Muscle layer of duodenum (tissue), 2 donors: ENCODE measurements at regions not wholly inside any gene's neighbourhood (a gene's known extent, or its start where the extent isn't known, plus 50 kb on each side); places are given as distances from the start of the nearest gene placed in this dataset.

Experiments
- H3K27ac ChIP-seq: one replicate; pipeline ENCODE4 v1.7.0; 2013; ENCODE audit warnings: mild to moderate bottlenecking, low read length
- H3K27me3 ChIP-seq: one replicate; pipeline ENCODE4 v1.7.0; 2013; ENCODE audit warnings: low read depth, mild to moderate bottlenecking, control low read depth, low read length
- H3K36me3 ChIP-seq, 2 donors: one replicate each; pipeline ENCODE4 v1.7.0; 2013; ENCODE audit warnings: low read length in 2 of 2, control low read depth in 1 of 2, mild to moderate bottlenecking in 1 of 2; ENCODE audit not compliant: insufficient read depth in 2 of 2, control insufficient read depth in 1 of 2
- H3K4me1 ChIP-seq, 2 donors: one replicate each; pipeline ENCODE4 v1.7.0; 2013; ENCODE audit warnings: low read length in 2 of 2, mild to moderate bottlenecking in 2 of 2, control low read depth in 1 of 2, moderate library complexity in 1 of 2; ENCODE audit not compliant: insufficient read depth in 2 of 2, control insufficient read depth in 1 of 2
- H3K4me3 ChIP-seq, 2 donors: one replicate each; pipeline ENCODE4 v1.7.0; 2013; ENCODE audit warnings: low read length in 2 of 2, low read depth in 1 of 2, mild to moderate bottlenecking in 1 of 2
- H3K9me3 ChIP-seq, 2 donors: one replicate each; pipeline ENCODE4 v1.7.0; 2013; ENCODE audit warnings: low read length in 2 of 2, control low read depth in 1 of 2, mild to moderate bottlenecking in 1 of 2; ENCODE audit not compliant: control insufficient read depth in 1 of 2
- donor health status: healthy.

GRCh38 chr21:24935991-24936390 is 671.3 kb downstream of the MRPL39 start:
- Histone ChIP-seq H3K36me3 (no peaks in the 10 kb centered on the region), H3K9me3 (no peaks in the 10 kb centered on the region), H3K27ac (no peak overlapping the region), H3K4me1 (no peaks in the 10 kb centered on the region), H3K27me3 (no peaks in the 10 kb centered on the region), H3K4me3 (no peak overlapping the region)

- H3K27me3 ChIP-seq, result no peaks in the 10 kb centered on the region
- no peak overlapping the region for H3K27ac ChIP-seq
- no peaks in the 10 kb centered on the region for H3K9me3 ChIP-seq
- no peaks in the 10 kb centered on the region for H3K36me3 ChIP-seq
- no peaks in the 10 kb centered on the region for H3K4me1 ChIP-seq
- H3K4me3 ChIP-seq, result no peak overlapping the region
These were observed 696.7 kb downstream of the MRPL39 start for GRCh38 chr21:24910591-24910990.

DNA sequence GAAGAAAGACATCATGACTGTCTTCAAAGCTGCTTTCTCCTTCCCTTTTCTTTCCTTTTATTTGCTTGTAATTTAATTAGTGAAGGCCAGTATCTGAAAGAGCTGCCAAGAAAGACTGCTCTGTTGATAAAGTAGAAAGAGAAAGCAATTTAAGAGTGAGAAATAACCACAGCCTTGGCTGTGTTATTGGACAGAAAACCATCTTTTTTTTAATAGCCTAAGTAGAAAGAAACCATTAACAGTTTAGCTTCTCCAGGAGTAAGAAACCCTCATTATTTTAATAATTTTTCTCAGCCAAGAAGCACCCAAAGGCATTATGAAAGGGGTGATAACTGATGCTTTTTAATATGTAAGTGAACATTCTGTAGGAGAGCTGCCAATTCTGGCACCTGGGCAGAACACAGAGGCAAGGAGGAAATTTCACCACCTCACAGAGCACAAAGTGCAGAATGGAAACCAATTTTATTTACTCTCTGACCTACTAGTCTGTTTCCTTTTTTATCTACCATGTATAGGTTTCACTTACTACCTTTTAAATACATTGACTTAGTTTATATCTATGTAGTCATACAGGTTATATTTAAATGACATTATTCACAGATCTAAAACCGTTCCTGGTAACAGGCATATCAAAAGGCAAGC is 703.2 kb downstream of the MRPL39 start:
- H3K27me3 ChIP-seq, result no peaks in the 10 kb centered on the region
- H3K9me3 ChIP-seq, result no peaks in the 10 kb centered on the region
- H3K36me3 ChIP-seq, result no peaks in the 10 kb centered on the region
- no peak overlapping the region for H3K27ac ChIP-seq
- no peak overlapping the region for H3K4me3 ChIP-seq
- no peaks in the 10 kb centered on the region for H3K4me1 ChIP-seq

DNA sequence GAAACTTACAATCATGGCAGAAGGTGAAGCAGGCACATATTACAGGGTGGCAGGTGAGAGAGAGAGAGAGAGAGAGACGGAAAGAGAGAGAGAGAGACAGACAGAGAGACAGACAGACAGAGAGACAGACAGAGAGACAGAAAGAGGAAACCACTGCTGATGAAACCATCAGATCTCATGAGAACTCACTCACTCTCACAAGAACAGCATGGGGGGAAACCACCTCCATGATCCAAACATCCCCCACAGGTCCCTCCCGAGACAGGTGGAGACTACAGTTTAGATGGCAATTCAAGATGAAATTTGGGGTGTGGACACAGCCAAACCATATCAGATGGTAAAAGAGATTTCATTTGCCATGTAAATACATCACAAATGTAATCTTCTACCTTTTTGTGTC is 708.1 kb downstream of the MRPL39 start:
- H3K4me3 ChIP-seq, result no peak overlapping the region
- no peaks in the 10 kb centered on the region for H3K4me1 ChIP-seq
- H3K27ac ChIP-seq, result no peak overlapping the region
- no peaks in the 10 kb centered on the region for H3K27me3 ChIP-seq
- no peaks in the 10 kb centered on the region for H3K36me3 ChIP-seq
- no peaks in the 10 kb centered on the region for H3K9me3 ChIP-seq

- no peaks in the 10 kb centered on the region for H3K9me3 ChIP-seq
- no peak overlapping the region for H3K4me3 ChIP-seq
- no peaks in the 10 kb centered on the region for H3K36me3 ChIP-seq
- no peaks in the 10 kb centered on the region for H3K4me1 ChIP-seq
- H3K27me3 ChIP-seq, result no peaks in the 10 kb centered on the region
- H3K27ac ChIP-seq, result no peak overlapping the region
These were observed 709.4 kb downstream of the MRPL39 start for GRCh38 chr21:24897883-24898282.

GRCh38 chr21:24896735-24897124 is 710.6 kb downstream of the MRPL39 start:
- Histone ChIP-seq H3K4me3 (no peak overlapping the region), H3K27me3 (no peaks in the 10 kb centered on the region), H3K4me1 (no peaks in the 10 kb centered on the region), H3K36me3 (no peaks in the 10 kb centered on the region), H3K27ac (no peak overlapping the region), H3K9me3 (no peaks in the 10 kb centered on the region)

GRCh38 chr21:24895885-24896734 is 711.2 kb downstream of the MRPL39 start:
- Histone ChIP-seq H3K4me1 (no peaks in the 10 kb centered on the region), H3K9me3 (no peaks in the 10 kb centered on the region), H3K4me3 (no peak overlapping the region), H3K27ac (no peak overlapping the region), H3K27me3 (no peaks in the 10 kb centered on the region), H3K36me3 (no peaks in the 10 kb centered on the region)

GRCh38 chr21:24894324-24894723 is 713.0 kb downstream of the MRPL39 start:
- Histone ChIP-seq H3K4me1 (no peaks in the 10 kb centered on the region), H3K4me3 (no peak overlapping the region), H3K36me3 (no peaks in the 10 kb centered on the region), H3K27ac (no peak overlapping the region), H3K9me3 (no peaks in the 10 kb centered on the region), H3K27me3 (no peaks in the 10 kb centered on the region)

GRCh38 chr21:24890021-24890420 is 717.3 kb downstream of the MRPL39 start:
- no peak overlapping the region for H3K4me3 ChIP-seq
- no peaks in the 10 kb centered on the region for H3K27me3 ChIP-seq
- no peaks in the 10 kb centered on the region for H3K4me1 ChIP-seq
- H3K9me3 ChIP-seq, result no peaks in the 10 kb centered on the region
- H3K27ac ChIP-seq, result no peak overlapping the region
- no peaks in the 10 kb centered on the region for H3K36me3 ChIP-seq

GRCh38 chr21:24881506-24881905 is 725.8 kb downstream of the MRPL39 start:
- no peaks in the 10 kb centered on the region for H3K4me1 ChIP-seq
- H3K9me3 ChIP-seq, result no peaks in the 10 kb centered on the region
- no peak overlapping the region for H3K27ac ChIP-seq
- no peaks in the 10 kb centered on the region for H3K27me3 ChIP-seq
- H3K36me3 ChIP-seq, result no peaks in the 10 kb centered on the region
- H3K4me3 ChIP-seq, result no peak overlapping the region

DNA sequence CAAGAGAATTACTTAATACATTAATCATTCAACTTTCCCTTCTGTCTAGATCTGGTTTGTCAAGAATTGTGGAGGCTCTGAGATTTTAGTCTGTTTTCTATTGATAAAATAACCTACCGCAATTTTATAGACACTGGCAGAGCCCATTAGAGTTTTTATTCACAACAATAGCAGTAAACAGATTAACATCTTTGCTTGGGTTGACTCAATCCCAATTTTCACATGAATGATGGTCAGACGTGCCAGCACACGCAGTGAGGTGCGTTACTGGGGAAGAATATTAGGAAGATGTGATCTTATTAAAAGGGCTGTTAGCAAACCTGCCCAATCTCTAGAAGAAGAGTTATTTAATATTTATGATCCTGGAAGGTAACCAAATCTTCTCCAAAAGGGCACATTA is 736.6 kb downstream of the MRPL39 start:
- Histone ChIP-seq H3K36me3 (no peaks in the 10 kb centered on the region), H3K27me3 (no peaks in the 10 kb centered on the region), H3K4me3 (no peak overlapping the region), H3K4me1 (no peaks in the 10 kb centered on the region), H3K27ac (no peak overlapping the region), H3K9me3 (peaks cover 0 to 4% of the 10 kb centered on the region in 2 donors)
